Osteocyte (in vitro differentiated cells): ENCODE measurements at regions not wholly inside any gene's neighbourhood (a gene's known extent, or its start where the extent isn't known, plus 50 kb on each side); places are given as distances from the start of the nearest gene placed in this dataset.
"Not testable (repeated sequence)": the region's sequence is repeated elsewhere in the genome, so short reads cannot be mapped to it uniquely, and the experiment has no call there.

ENCODE experiments used
- DNase-seq: peaks from one replicate; pipeline ENCODE4 v3.0.0; 2021; ENCODE audit warnings: mixed read lengths; ENCODE audit not compliant: unreplicated experiment; ENCODE audit errors: extremely low spot score
- H3K27ac Mint-ChIP-seq: one replicate; pipeline ENCODE4 v1.8.0; 2021; ENCODE audit warnings: mild to moderate bottlenecking, mixed read lengths; ENCODE audit not compliant: unreplicated experiment
- H3K27me3 Mint-ChIP-seq: one replicate; pipeline ENCODE4 v1.8.0; 2021; ENCODE audit warnings: mixed read lengths; ENCODE audit not compliant: unreplicated experiment
- H3K36me3 Mint-ChIP-seq: one replicate; pipeline ENCODE4 v1.8.0; 2021; ENCODE audit warnings: mixed read lengths; ENCODE audit not compliant: unreplicated experiment
- H3K4me1 Mint-ChIP-seq: one replicate; pipeline ENCODE4 v1.8.0; 2021; ENCODE audit warnings: mixed read lengths; ENCODE audit not compliant: unreplicated experiment
- H3K4me3 Mint-ChIP-seq: one replicate; pipeline ENCODE4 v1.8.0; 2021; ENCODE audit warnings: mild to moderate bottlenecking, moderate library complexity, mixed read lengths; ENCODE audit not compliant: unreplicated experiment
- H3K9me3 Mint-ChIP-seq: one replicate; pipeline ENCODE4 v1.8.0; 2021; ENCODE audit warnings: mixed read lengths; ENCODE audit not compliant: unreplicated experiment
- CTCF ChIP-seq: fragments of 200-600 bp; sonication (generic); IDR thresholded peaks from 2 replicates; pipeline ENCODE4 v1.5.0; 2021; ENCODE audit warnings: antibody characterized with exemption, mild to moderate bottlenecking, moderate library complexity

GRCh38 chr1:204002614-204003013 is 70.3 kb upstream of the SOX13 start:
- H3K27ac Mint-ChIP-seq, result no peak overlapping the region
- no peak for DNase-seq
- TF ChIP-seq CTCF, result no peak
- H3K4me3 Mint-ChIP-seq, result no peak overlapping the region
- H3K27me3 Mint-ChIP-seq, result peaks cover 27% of the 10 kb centered on the region
- H3K4me1 Mint-ChIP-seq, result peaks cover 4% of the 10 kb centered on the region
- peaks cover 3% of the 10 kb centered on the region for H3K9me3 Mint-ChIP-seq
- no peaks in the 10 kb centered on the region for H3K36me3 Mint-ChIP-seq

GRCh38 chr1:204003536-204003935 is 69.4 kb upstream of the SOX13 start:
- Mint-ChIP-seq H3K4me1 (peaks cover 4% of the 10 kb centered on the region), H3K4me3 (no peak overlapping the region), H3K9me3 (peaks cover 3% of the 10 kb centered on the region), H3K27ac (no peak overlapping the region), H3K27me3 (peaks cover 27% of the 10 kb centered on the region), H3K36me3 (no peaks in the 10 kb centered on the region)
- DNase-seq, result no peak
- TF ChIP-seq CTCF, result no peak

GRCh38 chr1:204011426-204011825 is 61.5 kb upstream of the SOX13 start:
- DNase-seq, result no peak
- no peaks in the 10 kb centered on the region for H3K9me3 Mint-ChIP-seq
- no peak overlapping the region for H3K4me3 Mint-ChIP-seq
- H3K4me1 Mint-ChIP-seq, result no peaks in the 10 kb centered on the region
- peaks cover 11% of the 10 kb centered on the region for H3K27me3 Mint-ChIP-seq
- H3K36me3 Mint-ChIP-seq, result no peaks in the 10 kb centered on the region
- no peak for TF ChIP-seq CTCF
- H3K27ac Mint-ChIP-seq, result no peak overlapping the region

GRCh38 chr1:204013052-204013451 is 59.9 kb upstream of the SOX13 start:
- H3K4me3 Mint-ChIP-seq, result no peak overlapping the region
- TF ChIP-seq CTCF, result no peak
- peaks cover 13% of the 10 kb centered on the region for H3K27me3 Mint-ChIP-seq
- H3K27ac Mint-ChIP-seq, result no peak overlapping the region
- H3K4me1 Mint-ChIP-seq, result no peaks in the 10 kb centered on the region
- no peaks in the 10 kb centered on the region for H3K36me3 Mint-ChIP-seq
- DNase-seq, result no peak
- no peaks in the 10 kb centered on the region for H3K9me3 Mint-ChIP-seq

GRCh38 chr1:204014336-204014735 is 58.6 kb upstream of the SOX13 start:
- Mint-ChIP-seq H3K4me3 (no peak overlapping the region), H3K4me1 (no peaks in the 10 kb centered on the region), H3K27me3 (peaks cover 22% of the 10 kb centered on the region), H3K27ac (no peak overlapping the region), H3K36me3 (no peaks in the 10 kb centered on the region), H3K9me3 (peaks cover 3% of the 10 kb centered on the region)
- TF ChIP-seq CTCF, result no peak
- no peak for DNase-seq

GRCh38 chr1:204014961-204015360 is 58.0 kb upstream of the SOX13 start:
- not testable (repeated sequence) for H3K4me3 Mint-ChIP-seq, DNase-seq, H3K9me3 Mint-ChIP-seq, H3K36me3 Mint-ChIP-seq, H3K27ac Mint-ChIP-seq, H3K4me1 Mint-ChIP-seq
- H3K27me3 Mint-ChIP-seq, result peaks cover 23% of the 10 kb centered on the region
